Keratinocyte (primary cell): ENCODE measurements at regions not wholly inside any gene's neighbourhood (a gene's known extent, or its start where the extent isn't known, plus 50 kb on each side); places are given as distances from the start of the nearest gene placed in this dataset.

Source experiments
- DNase-seq: peaks from one replicate; pipeline ENCODE4 v3.0.0-alpha.2; 2011; ENCODE audit warnings: low read depth, missing footprints, low spot score
- FAIRE-seq: peaks from 2 replicates; lab custom pipeline; 2011; peaks lifted over from hg19 to GRCh38; lab: Jason Lieb, UNC
- H2AFZ ChIP-seq: 2 replicates; pipeline ENCODE4 v1.6.0; 2012; ENCODE audit warnings: low read length, control low read depth, inconsistent platforms; ENCODE audit not compliant: control insufficient read depth
- H3K27ac ChIP-seq: 2 replicates; pipeline ENCODE4 v1.5.1; 2011; ENCODE audit warnings: low read length; ENCODE audit not compliant: control insufficient read depth, insufficient read depth
- H3K27me3 ChIP-seq: 3 replicates; pipeline ENCODE4 v1.6.0; 2011; ENCODE audit warnings: low read length; ENCODE audit not compliant: control insufficient read depth, insufficient read depth; ENCODE audit errors: extremely low read depth
- H3K36me3 ChIP-seq, 2 experiments: 2 replicates in 1 of 2; 3 replicates in 1 of 2; pipeline ENCODE4 v1.5.1; 2011; ENCODE audit warnings: low read length in 2 of 2, mild to moderate bottlenecking in 1 of 2; ENCODE audit not compliant: control insufficient read depth in 2 of 2, insufficient read depth in 2 of 2; ENCODE audit errors: extremely low read depth in 1 of 2
- H3K4me1 ChIP-seq: 3 replicates; pipeline ENCODE4 v1.5.1; 2011; ENCODE audit warnings: low read length; ENCODE audit not compliant: control insufficient read depth, insufficient read depth; ENCODE audit errors: extremely low read depth
- H3K4me2 ChIP-seq: 3 replicates; pipeline ENCODE4 v1.6.0; 2011; ENCODE audit warnings: low read depth, low read length; ENCODE audit not compliant: control insufficient read depth, insufficient read depth; ENCODE audit errors: extremely low read depth
- H3K4me3 ChIP-seq, 3 experiments: fragments of 200-600 bp in 1 of 3; sonication (generic) in 1 of 3; 2 replicates in 2 of 3; 3 replicates in 1 of 3; pipeline ENCODE4 v1.5.1; 2011 to 2016; ENCODE audit warnings: low read length in 3 of 3, mild to moderate bottlenecking in 3 of 3, control low read depth in 2 of 3, inconsistent platforms in 1 of 3, low read depth in 1 of 3, mixed read lengths in 1 of 3, mixed run types in 1 of 3, moderate library complexity in 1 of 3; ENCODE audit not compliant: control insufficient read depth in 2 of 3, insufficient read depth in 2 of 3; ENCODE audit errors: extremely low read depth in 1 of 3
- H3K79me2 ChIP-seq: 2 replicates; pipeline ENCODE4 v1.6.0; 2012; ENCODE audit warnings: low read length; ENCODE audit not compliant: control insufficient read depth, insufficient read depth
- H3K9ac ChIP-seq: 3 replicates; pipeline ENCODE4 v1.6.0; 2011; ENCODE audit warnings: low read length; ENCODE audit not compliant: control insufficient read depth, insufficient read depth; ENCODE audit errors: extremely low read depth
- H3K9me1 ChIP-seq: 3 replicates; pipeline ENCODE4 v1.6.0; 2011; ENCODE audit warnings: low read length; ENCODE audit not compliant: control insufficient read depth, insufficient read depth; ENCODE audit errors: extremely low read depth
- H3K9me3 ChIP-seq: 2 replicates; pipeline ENCODE4 v1.5.1; 2012; ENCODE audit warnings: low read depth, low read length; ENCODE audit not compliant: control insufficient read depth
- H4K20me1 ChIP-seq: 3 replicates; pipeline ENCODE4 v1.6.0; 2011; ENCODE audit warnings: low read length; ENCODE audit not compliant: control insufficient read depth, insufficient read depth; ENCODE audit errors: extremely low read depth
- CTCF ChIP-seq, 3 experiments: IDR thresholded peaks in 1 of 3; conservative IDR thresholded peaks in 1 of 3; optimal IDR thresholded peaks in 1 of 3; 2 replicates in 2 of 3; 3 replicates in 1 of 3; pipeline versions ENCODE3 to v1.5.1; 2011; ENCODE audit warnings: low read length in 3 of 3, mild to moderate bottlenecking in 3 of 3, moderate library complexity in 2 of 3, control low read depth in 1 of 3, inconsistent platforms in 1 of 3; ENCODE audit not compliant: insufficient read depth in 2 of 3; ENCODE audit errors: extremely low read depth in 1 of 3
- EZH2 ChIP-seq: IDR thresholded peaks from one replicate; pipeline ENCODE4 v1.6.1; 2012; ENCODE audit warnings: inconsistent platforms, mild to moderate bottlenecking, low read length, moderate library complexity
- dilution Hi-C: fragments of 300-500 bp; cut with MboI; formaldehyde crosslinking; loops from one replicate; pipeline ENCODE4 v1.7.0; 2020; ENCODE audit warnings: low sequenced_read_pairs; ENCODE audit not compliant: extremely low pct_ligation_motif_present

- dilution Hi-C loops, result no loop called here
- FAIRE-seq (no peak), DNase-seq (no peak)
- Histone ChIP-seq H2AFZ (no peak overlapping the region), H3K4me2 (no peak overlapping the region), H4K20me1 (no peaks in the 10 kb centered on the region), H3K4me3 (no peak overlapping the region), H3K27me3 (no peaks in the 10 kb centered on the region), H3K4me1 (no peaks in the 10 kb centered on the region), H3K9ac (no peak overlapping the region), H3K9me3 (no peaks in the 10 kb centered on the region), H3K27ac (no peak overlapping the region), H3K79me2 (no peaks in the 10 kb centered on the region), H3K9me1 (no peaks in the 10 kb centered on the region), H3K36me3 (no peaks in the 10 kb centered on the region)
- TF ChIP-seq CTCF (optimal IDR thresholded peaks at IDR 0.05 in 1 of 3, IDR thresholded peaks at IDR 0.05 in 1 of 3, conservative IDR thresholded peaks at IDR 0.05 in 1 of 3; ENCODE audit: extremely low read depth in 1 of 3, insufficient read depth in 2 of 3, low read length in 3 of 3) (no peak), EZH2 (no peak)
These were observed 99.6 kb downstream of the ARF6 start for GRCh38 chr14:49992448-49992847.

DNA sequence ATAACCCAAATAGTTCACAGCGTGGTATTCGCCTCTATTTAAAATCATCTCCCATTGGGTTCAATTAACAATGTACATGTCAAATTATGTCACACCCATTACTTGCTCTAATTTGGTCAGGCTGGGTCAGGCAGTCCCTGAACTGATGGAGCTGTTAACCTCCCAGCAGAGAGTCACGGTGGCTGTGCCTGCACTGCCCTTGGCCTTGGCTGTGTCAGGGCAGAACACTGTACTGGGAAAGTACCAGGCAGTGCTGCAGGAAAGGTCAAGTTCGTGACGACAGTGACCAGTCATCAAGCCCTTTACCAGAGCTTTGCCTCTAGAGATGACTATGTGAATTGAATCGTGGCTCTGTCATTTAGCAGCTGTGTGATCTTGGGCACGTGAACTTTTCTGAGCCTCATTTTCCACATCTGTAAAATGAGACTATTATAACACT is 100.0 kb downstream of the ARF6 start:
- Histone ChIP-seq H3K79me2 (no peaks in the 10 kb centered on the region), H2AFZ (no peak overlapping the region), H3K36me3 (no peaks in the 10 kb centered on the region), H3K27ac (no peak overlapping the region), H3K9ac (no peak overlapping the region), H3K9me1 (no peaks in the 10 kb centered on the region), H3K4me1 (no peaks in the 10 kb centered on the region), H3K9me3 (no peaks in the 10 kb centered on the region), H3K4me3 (no peak overlapping the region), H3K4me2 (no peak overlapping the region), H3K27me3 (no peaks in the 10 kb centered on the region), H4K20me1 (no peaks in the 10 kb centered on the region)
- DNase-seq, result no peak
- dilution Hi-C loops, result no loop called here
- no peak for TF ChIP-seq CTCF (optimal IDR thresholded peaks at IDR 0.05 in 1 of 3, IDR thresholded peaks at IDR 0.05 in 1 of 3, conservative IDR thresholded peaks at IDR 0.05 in 1 of 3; ENCODE audit: extremely low read depth in 1 of 3, insufficient read depth in 2 of 3, low read length in 3 of 3)
- TF ChIP-seq EZH2, result no peak
- FAIRE-seq, result no peak
